ENCODE measurements at regions not wholly inside any gene's neighbourhood (a gene's known extent, or its start where the extent isn't known, plus 50 kb on each side); places are given as distances from the start of the nearest gene placed in this dataset.

DNA sequence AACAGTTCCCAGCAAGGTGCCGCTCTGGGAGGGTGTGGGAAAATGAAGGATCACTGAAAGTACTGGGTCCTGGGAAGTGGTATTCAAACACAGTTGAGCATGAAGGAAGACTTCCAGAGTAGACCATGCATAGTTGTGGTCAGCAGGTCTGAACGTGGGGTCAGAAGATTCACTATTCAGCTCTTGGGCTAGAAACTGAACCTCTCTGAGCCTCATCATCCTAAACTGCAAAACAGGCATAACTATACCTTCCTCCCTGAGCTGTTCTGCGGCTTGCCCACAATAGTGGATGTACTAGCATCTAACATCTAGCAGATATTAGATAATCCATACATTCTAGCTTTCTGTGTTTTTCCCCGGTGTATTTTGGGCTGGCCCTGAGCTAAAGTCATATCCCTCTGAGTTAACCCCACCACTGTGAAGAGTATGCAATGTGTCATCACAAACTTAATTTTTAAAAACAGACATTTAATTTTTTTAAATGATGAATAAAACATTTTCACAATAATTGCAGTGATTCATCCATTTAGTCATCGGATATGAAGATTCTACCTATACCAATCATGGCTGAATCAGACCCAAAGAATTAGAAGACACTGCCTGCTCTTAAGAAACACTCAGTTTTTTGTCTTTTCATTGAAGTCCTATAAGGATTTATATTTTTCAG is 179.1 kb downstream of the BLID start:
- TF ChIP-seq EZH2 (IDR thresholded peaks at IDR 0.05; ENCODE audit: insufficient read depth, low read length) = no peak
- TF ChIP-seq CTCF (IDR thresholded peaks at IDR 0.05; ENCODE audit: insufficient read depth, low read depth, low read length) = no peak

All from astrocyte (in vitro differentiated cells and primary cell).